Heart left ventricle (tissue), 16 donors: ENCODE measurements at regions not wholly inside any gene's neighbourhood (a gene's known extent, or its start where the extent isn't known, plus 50 kb on each side); places are given as distances from the start of the nearest gene placed in this dataset.

Experiments used
- ATAC-seq, 4 donors: fragments of 200-7000 bp; cut with Tn5 transposase; one replicate each; pipeline ENCODE4 v1.9.1; 2020 to 2022; ENCODE audit warnings: moderate library complexity in 4 of 4, mild to moderate bottlenecking in 3 of 4, moderate number of reproducible peaks in 1 of 4
- DNase-seq, 5 donors: peaks; one replicate each; pipeline ENCODE4 v3.0.0-alpha.2; 2020
- H3K27ac ChIP-seq, 12 donors: fragments of 200-600 bp; sonication (generic) in 4 of 12; one replicate each; pipeline versions ENCODE4 v1.5.0 to v1.8.0; 2016 to 2022; ENCODE audit warnings: mild to moderate bottlenecking in 2 of 12
- H3K27me3 ChIP-seq, 9 donors: fragments of 200-600 bp; sonication (generic) in 2 of 9; one replicate each; pipeline versions ENCODE4 v1.5.1 to v1.8.0; 2016 to 2022; ENCODE audit warnings: mild to moderate bottlenecking in 3 of 9
- H3K36me3 ChIP-seq, 9 donors: fragments of 200-600 bp; sonication (generic) in 2 of 9; one replicate each; pipeline versions ENCODE4 v1.5.0 to v1.8.0; 2018 to 2022; ENCODE audit warnings: mild to moderate bottlenecking in 2 of 9
- H3K4me1 ChIP-seq, 12 donors: fragments of 200-600 bp; sonication (generic) in 4 of 12; one replicate each; pipeline versions ENCODE4 v1.5.0 to v1.8.0; 2016 to 2022; ENCODE audit warnings: mild to moderate bottlenecking in 3 of 12
- H3K4me3 ChIP-seq, 12 donors: fragments of 200-600 bp; sonication (generic) in 4 of 12; one replicate each; pipeline versions ENCODE4 v1.5.0 to v1.8.0; 2017 to 2022; ENCODE audit warnings: mild to moderate bottlenecking in 9 of 12, moderate library complexity in 4 of 12
- H3K9me3 ChIP-seq, 12 donors: fragments of 200-600 bp; sonication (generic) in 4 of 12; one replicate each; pipeline versions ENCODE4 v1.5.0 to v1.8.0; 2016 to 2022; ENCODE audit warnings: mild to moderate bottlenecking in 1 of 12
- POLR2A ChIP-seq, 2 donors: fragments of 450-650 bp; IDR thresholded peaks; one replicate each; pipeline ENCODE4 v1.6.1; 2017; ENCODE audit warnings: antibody characterized with exemption in 2 of 2, mild to moderate bottlenecking in 2 of 2, moderate library complexity in 2 of 2
- WGBS, 4 donors: extraction: QIAGEN DNeasy Blood & Tissue Kit in 2 of 4; methylation state at CpG; one replicate each; pipeline versions ENCODE4 v1.1.5 to v1.1.7; 2013 to 2018; 5-methylcytosine and 5-hydroxymethylcytosine counted together
- intact Hi-C, 10 donors: fragments of 100-400 bp; cut with DNase I; formaldehyde crosslinking; loops; one replicate each; pipeline versions ENCODE4 v1.11.1 to v1.14.2; 2022
- TF ChIP-seq, protein P1 (sequence below), 12 donors: fragments of 200-600 bp; sonication (generic) in 4 of 12; IDR thresholded peaks; one replicate each; pipeline versions ENCODE4 v1.5.0 to v1.8.0; 2018 to 2022; ENCODE audit warnings: antibody characterized with exemption in 12 of 12, mild to moderate bottlenecking in 5 of 12
- donor health status: ischemic (EF 13 %, LVEDD 7.1; RV severe dilation, severe dysfunction).
- donor health status: healthy with polysubstance abuse.
- donor health status: DM: no; HTN: yes; CAD: no.
- donor health status: DM: no; HTN: no; CAD: no.
- donor health status: ischemic (EF 25% LVEDD 6.9; RV normal size, moderate dysfunction).
- donor health status: ischemic (EF 25% LVEDD 5.7; RV mildly dilated, moderate dysfunction).
- donor health status: healthy.
- donor health status: DM: yes; HTN: yes; CAD: no.
- donor health status: ischemic (EF 35%, LVEDD 5.7; RV mildly dilated, moderate dysfunction).
- donor health status: nonischemic (EF 11% LVEDD 7.7; RV severe dilation, severe dysfunction).
- donor health status: DM: yes; HTN: yes; CAD: no.
- donor health status: PGD.
- donor health status: ischemic (EF 29% LVEDD 5.4; RV normal size, mild dysfunction).
- donor health status: nonischemic (EF 23%, LVEDD 6.1; RV moderate dilation, normal function).

- H3K4me3 ChIP-seq = no peak overlapping the region
- intact Hi-C loops = no loop called here
- H3K4me1 ChIP-seq = peaks cover 0 to 6% (median 0%) of the 10 kb centered on the region in 12 donors
- H3K36me3 ChIP-seq = no peaks in the 10 kb centered on the region
- H3K27ac ChIP-seq = no peak overlapping the region
- WGBS, 4 donors = 69 to 79% (median 72%) methylated on average over 4 of the region's 4 CpGs
- H3K9me3 ChIP-seq = no peaks in the 10 kb centered on the region
- ATAC-seq = no peak
- no peak for TF ChIP-seq POLR2A (IDR thresholded peaks at IDR 0.05)
- TF ChIP-seq, protein P1, sequence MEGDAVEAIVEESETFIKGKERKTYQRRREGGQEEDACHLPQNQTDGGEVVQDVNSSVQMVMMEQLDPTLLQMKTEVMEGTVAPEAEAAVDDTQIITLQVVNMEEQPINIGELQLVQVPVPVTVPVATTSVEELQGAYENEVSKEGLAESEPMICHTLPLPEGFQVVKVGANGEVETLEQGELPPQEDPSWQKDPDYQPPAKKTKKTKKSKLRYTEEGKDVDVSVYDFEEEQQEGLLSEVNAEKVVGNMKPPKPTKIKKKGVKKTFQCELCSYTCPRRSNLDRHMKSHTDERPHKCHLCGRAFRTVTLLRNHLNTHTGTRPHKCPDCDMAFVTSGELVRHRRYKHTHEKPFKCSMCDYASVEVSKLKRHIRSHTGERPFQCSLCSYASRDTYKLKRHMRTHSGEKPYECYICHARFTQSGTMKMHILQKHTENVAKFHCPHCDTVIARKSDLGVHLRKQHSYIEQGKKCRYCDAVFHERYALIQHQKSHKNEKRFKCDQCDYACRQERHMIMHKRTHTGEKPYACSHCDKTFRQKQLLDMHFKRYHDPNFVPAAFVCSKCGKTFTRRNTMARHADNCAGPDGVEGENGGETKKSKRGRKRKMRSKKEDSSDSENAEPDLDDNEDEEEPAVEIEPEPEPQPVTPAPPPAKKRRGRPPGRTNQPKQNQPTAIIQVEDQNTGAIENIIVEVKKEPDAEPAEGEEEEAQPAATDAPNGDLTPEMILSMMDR (IDR thresholded peaks at IDR 0.05) = no peak
- no peak for DNase-seq
- no peaks in the 10 kb centered on the region for H3K27me3 ChIP-seq
These were observed 361.0 kb upstream of the ZMIZ1 start for GRCh38 chr10:78707745-78708144.

- no peaks in the 10 kb centered on the region for H3K27me3 ChIP-seq
- peaks cover 0 to 20% (median 4%) of the 10 kb centered on the region in 12 donors for H3K4me1 ChIP-seq
- H3K9me3 ChIP-seq = no peaks in the 10 kb centered on the region
- ATAC-seq = peak; percentile 89 to 92 (median 90)
- intact Hi-C loops = no loop called here
- WGBS, 4 donors = 69 to 81% (median 73%) methylated on average over 3 of the region's 3 CpGs
- peak in 4 of 5 donors; percentile 63 to 85 (median 75) for DNase-seq
- no peaks in the 10 kb centered on the region for H3K36me3 ChIP-seq
- H3K27ac ChIP-seq = peak overlapping the region in 1 of 12 donors; percentile 39
- H3K4me3 ChIP-seq = no peak overlapping the region
- TF ChIP-seq, protein P1 (IDR thresholded peaks at IDR 0.05) = no peak
- TF ChIP-seq POLR2A (IDR thresholded peaks at IDR 0.05) = no peak
These were observed 356.6 kb upstream of the ZMIZ1 start for GRCh38 chr10:78712147-78712546.

DNA sequence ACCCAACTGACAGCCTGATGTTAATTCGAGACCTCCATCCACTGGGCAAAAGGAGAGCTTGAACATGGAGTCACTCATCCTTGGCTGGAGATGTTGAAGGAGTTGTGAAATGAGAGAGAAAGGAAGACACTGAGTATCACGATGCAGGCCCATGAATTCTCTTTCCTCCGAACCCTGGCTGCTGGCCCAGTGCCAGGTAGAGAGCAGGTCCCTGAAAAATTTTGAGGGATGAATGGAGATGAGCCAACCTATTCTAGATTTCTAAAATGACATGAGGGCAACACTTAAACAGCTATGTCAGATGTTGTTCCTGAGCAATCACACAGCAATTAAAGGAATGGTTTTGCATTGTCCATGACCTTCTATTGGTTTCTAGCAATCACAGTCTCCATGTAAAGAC is 355.1 kb upstream of the ZMIZ1 start:
- H3K4me3 ChIP-seq = no peak overlapping the region
- no peak overlapping the region for H3K27ac ChIP-seq
- H3K36me3 ChIP-seq = no peaks in the 10 kb centered on the region
- TF ChIP-seq, protein P1 (IDR thresholded peaks at IDR 0.05) = no peak
- no peak for TF ChIP-seq POLR2A (IDR thresholded peaks at IDR 0.05)
- DNase-seq (no peak), ATAC-seq (no peak)
- intact Hi-C loops = no loop called here
- 76 to 79% (median 79%) methylated on average over 3 of the region's 3 CpGs for WGBS, 4 donors
- no peaks in the 10 kb centered on the region for H3K9me3 ChIP-seq
- peaks cover 0 to 27% (median 6%) of the 10 kb centered on the region in 12 donors for H3K4me1 ChIP-seq
- H3K27me3 ChIP-seq = no peaks in the 10 kb centered on the region

GRCh38 chr10:78714225-78714624 is 354.5 kb upstream of the ZMIZ1 start:
- no peak for TF ChIP-seq POLR2A (IDR thresholded peaks at IDR 0.05)
- TF ChIP-seq, protein P1 (IDR thresholded peaks at IDR 0.05) = no peak
- Histone ChIP-seq H3K27me3 (no peaks in the 10 kb centered on the region), H3K9me3 (no peaks in the 10 kb centered on the region), H3K36me3 (no peaks in the 10 kb centered on the region), H3K27ac (no peak overlapping the region), H3K4me3 (no peak overlapping the region), H3K4me1 (peaks cover 0 to 27% (median 6%) of the 10 kb centered on the region in 12 donors)
- DNase-seq = no peak
- no peak for ATAC-seq
- WGBS, 4 donors = 71 to 92% (median 81%) methylated on average over 2 of the region's 2 CpGs
- intact Hi-C loops = no loop called here
